Naive B cell (primary cell): ENCODE measurements at regions not wholly inside any gene's neighbourhood (a gene's known extent, or its start where the extent isn't known, plus 50 kb on each side); places are given as distances from the start of the nearest gene placed in this dataset.
A peak's percentile ranks its signal among the peaks of the same experiment; 100 is the strongest.
"Not testable (repeated sequence)": the region's sequence is repeated elsewhere in the genome, so short reads cannot be mapped to it uniquely, and the experiment has no call there.

Source experiments
- ATAC-seq, 2 donors: fragments of 150-1000 bp; cut with Tn5 transposase; 2 replicates each; pipeline ENCODE4 v1.10.0; 2021; ENCODE audit warnings: low read depth in 2 of 2, mild to moderate bottlenecking in 2 of 2, moderate library complexity in 2 of 2
- DNase-seq: peaks from one replicate; pipeline ENCODE4 v3.0.0; 2022
- H3K27ac Mint-ChIP-seq, 6 donors: one replicate each; pipeline ENCODE4 v1.8.0; 2020 to 2022; ENCODE audit warnings: mild to moderate bottlenecking in 6 of 6, mixed read lengths in 6 of 6, moderate library complexity in 5 of 6, inconsistent platforms in 2 of 6
- H3K27me3 Mint-ChIP-seq, 3 donors: one replicate each; pipeline ENCODE4 v1.8.0; 2021 to 2022; ENCODE audit warnings: mixed read lengths in 3 of 3, mild to moderate bottlenecking in 1 of 3
- H3K36me3 Mint-ChIP-seq, 2 donors: one replicate each; pipeline ENCODE4 v1.8.0; 2020 to 2022; ENCODE audit warnings: mixed read lengths in 2 of 2, inconsistent platforms in 1 of 2, mild to moderate bottlenecking in 1 of 2
- H3K4me1 Mint-ChIP-seq, 3 donors: one replicate each; pipeline ENCODE4 v1.8.0; 2020 to 2022; ENCODE audit warnings: mixed read lengths in 3 of 3, inconsistent platforms in 1 of 3, mild to moderate bottlenecking in 1 of 3, moderate library complexity in 1 of 3
- H3K4me3 Mint-ChIP-seq, 8 donors: one replicate each; pipeline ENCODE4 v1.8.0; 2020 to 2022; ENCODE audit warnings: mild to moderate bottlenecking in 8 of 8, mixed read lengths in 8 of 8, moderate library complexity in 8 of 8, inconsistent platforms in 2 of 8
- H3K9me3 Mint-ChIP-seq, 7 donors: one replicate each; pipeline ENCODE4 v1.8.0; 2020 to 2022; ENCODE audit warnings: mixed read lengths in 7 of 7, mild to moderate bottlenecking in 5 of 7, inconsistent platforms in 2 of 7, moderate library complexity in 1 of 7

- H3K27ac Mint-ChIP-seq = no peak overlapping the region
- H3K4me3 Mint-ChIP-seq = no peak overlapping the region
- H3K9me3 Mint-ChIP-seq = peaks cover 10 to 21% (median 13%) of the 10 kb centered on the region in 7 donors
- DNase-seq = no peak
- no peaks in the 10 kb centered on the region for H3K36me3 Mint-ChIP-seq
- no peak for ATAC-seq
- H3K27me3 Mint-ChIP-seq = no peaks in the 10 kb centered on the region
- no peaks in the 10 kb centered on the region for H3K4me1 Mint-ChIP-seq
Observed at GRCh38 chr5:30438785-30439184, 754.7 kb upstream of the CDH6 start.

DNA sequence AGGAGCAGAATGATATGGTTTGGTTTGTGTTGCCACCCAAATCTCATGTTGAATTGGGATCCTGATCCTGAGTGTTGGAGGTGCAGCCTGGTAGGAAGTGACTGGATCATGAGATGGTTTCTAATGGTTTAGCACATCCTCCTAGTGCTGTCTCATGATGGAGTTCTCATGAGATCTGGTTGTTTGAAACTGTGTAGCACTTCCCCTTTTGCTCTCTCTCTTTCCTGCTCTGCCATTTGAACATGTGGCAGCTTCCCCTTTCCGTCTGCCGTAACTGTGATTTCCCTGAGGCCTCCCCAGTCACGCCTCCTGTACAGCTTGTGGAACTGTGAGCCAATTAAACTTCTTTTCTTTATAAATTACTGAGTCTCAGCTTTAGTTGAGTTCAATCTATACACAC, 756.8 kb upstream of the CDH6 start:
- H3K27ac Mint-ChIP-seq = no peak overlapping the region

DNA sequence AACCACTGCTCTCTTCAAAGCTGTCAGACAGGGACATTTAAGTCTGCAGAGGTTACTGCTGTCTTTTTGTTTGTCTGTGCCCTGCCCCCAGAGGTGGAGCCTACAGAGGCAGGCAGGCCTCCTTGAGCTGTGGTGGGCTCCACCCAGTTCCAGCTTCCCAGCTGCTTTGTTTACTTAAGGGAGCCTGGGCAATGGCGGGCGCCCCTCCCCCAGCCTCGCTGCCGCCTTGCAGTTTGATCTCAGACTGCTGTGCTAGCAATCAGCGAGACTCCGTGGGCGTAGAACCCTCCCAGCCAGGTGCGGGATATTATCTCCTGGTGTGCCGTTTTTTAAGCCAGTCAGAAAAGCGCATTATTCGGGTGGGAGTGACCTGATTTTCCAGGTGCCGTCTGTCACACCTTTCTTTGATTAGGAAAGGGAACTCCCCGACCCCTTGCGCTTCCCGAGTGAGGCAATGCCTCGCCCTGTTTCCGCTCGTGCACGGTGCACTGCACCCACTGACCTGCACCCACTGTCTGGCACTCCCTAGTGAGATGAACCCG, 764.5 kb upstream of the CDH6 start:
- peaks cover 0 to 11% (median 7%) of the 10 kb centered on the region in 7 donors for H3K9me3 Mint-ChIP-seq
- not testable (repeated sequence) for H3K36me3 Mint-ChIP-seq, DNase-seq, ATAC-seq, H3K27ac Mint-ChIP-seq, H3K27me3 Mint-ChIP-seq, H3K4me1 Mint-ChIP-seq
- H3K4me3 Mint-ChIP-seq = peak overlapping the region in 1 of 8 donors; percentile 44

More for the DNA sequence above, 756.8 kb upstream of the CDH6 start:
- DNase-seq (no peak), ATAC-seq (no peak)
- Mint-ChIP-seq H3K4me1 (no peaks in the 10 kb centered on the region), H3K4me3 (peak overlapping the region in 1 of 8 donors; percentile 12), H3K9me3 (peaks cover 6 to 20% (median 11%) of the 10 kb centered on the region in 7 donors), H3K27me3 (no peaks in the 10 kb centered on the region), H3K36me3 (no peaks in the 10 kb centered on the region)

GRCh38 chr5:30414078-30414477, 779.4 kb upstream of the CDH6 start:
- no peak overlapping the region for H3K27ac Mint-ChIP-seq
- no peaks in the 10 kb centered on the region for H3K27me3 Mint-ChIP-seq
- ATAC-seq (no peak), DNase-seq (no peak)
- peaks cover 0 to 7% (median 4%) of the 10 kb centered on the region in 7 donors for H3K9me3 Mint-ChIP-seq
- H3K4me3 Mint-ChIP-seq = no peak overlapping the region
- H3K4me1 Mint-ChIP-seq = no peaks in the 10 kb centered on the region
- H3K36me3 Mint-ChIP-seq = no peaks in the 10 kb centered on the region

GRCh38 chr5:30413540-30413939, 779.9 kb upstream of the CDH6 start:
- Mint-ChIP-seq H3K9me3 (peaks cover 0 to 10% (median 5%) of the 10 kb centered on the region in 7 donors), H3K4me3 (no peak overlapping the region), H3K4me1 (no peaks in the 10 kb centered on the region), H3K27ac (no peak overlapping the region), H3K36me3 (no peaks in the 10 kb centered on the region), H3K27me3 (no peaks in the 10 kb centered on the region)
- DNase-seq (no peak), ATAC-seq (no peak)

- H3K4me1 Mint-ChIP-seq = no peaks in the 10 kb centered on the region
- H3K4me3 Mint-ChIP-seq = no peak overlapping the region
- no peak for DNase-seq
- no peaks in the 10 kb centered on the region for H3K36me3 Mint-ChIP-seq
- H3K27ac Mint-ChIP-seq = no peak overlapping the region
- H3K27me3 Mint-ChIP-seq = no peaks in the 10 kb centered on the region
- peaks cover 0 to 9% (median 2%) of the 10 kb centered on the region in 7 donors for H3K9me3 Mint-ChIP-seq
- no peak for ATAC-seq
Observed at GRCh38 chr5:30405821-30406220, 787.7 kb upstream of the CDH6 start.

GRCh38 chr5:30401479-30402058, 791.9 kb upstream of the CDH6 start:
- H3K4me3 Mint-ChIP-seq = no peak overlapping the region

GRCh38 chr5:30398423-30398822, 795.1 kb upstream of the CDH6 start:
- Mint-ChIP-seq H3K27me3 (no peaks in the 10 kb centered on the region), H3K4me3 (no peak overlapping the region), H3K27ac (no peak overlapping the region), H3K36me3 (no peaks in the 10 kb centered on the region), H3K4me1 (no peaks in the 10 kb centered on the region), H3K9me3 (peaks cover 0 to 5% (median 0%) of the 10 kb centered on the region in 7 donors)
- ATAC-seq (no peak), DNase-seq (no peak)

More at GRCh38 chr5:30401479-30402058, 791.9 kb upstream of the CDH6 start:
- no peaks in the 10 kb centered on the region for H3K4me1 Mint-ChIP-seq
- H3K9me3 Mint-ChIP-seq = peaks cover 0 to 7% (median 0%) of the 10 kb centered on the region in 7 donors
- DNase-seq (no peak), ATAC-seq (no peak)
- no peaks in the 10 kb centered on the region for H3K27me3 Mint-ChIP-seq
- no peak overlapping the region for H3K27ac Mint-ChIP-seq
- H3K36me3 Mint-ChIP-seq = no peaks in the 10 kb centered on the region

DNA sequence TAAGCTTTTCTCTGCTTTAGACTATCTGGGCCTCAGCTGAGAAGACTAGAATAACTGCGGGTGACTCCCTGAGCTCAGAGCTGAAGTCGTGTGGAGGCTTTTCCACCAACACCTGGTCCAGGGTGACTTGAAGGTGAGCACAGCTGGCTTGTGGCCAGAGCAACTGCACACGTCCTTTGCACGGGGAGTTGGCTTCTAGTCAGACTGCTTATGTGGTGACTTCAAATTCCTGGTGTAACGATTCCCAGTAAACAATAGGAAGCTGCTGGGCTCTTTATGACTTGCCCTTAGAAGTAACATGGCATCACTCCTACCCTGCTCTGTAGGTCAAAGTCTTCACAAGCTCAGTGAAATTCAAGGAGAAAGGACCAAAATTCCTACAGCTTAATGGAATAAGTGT, 800.6 kb upstream of the CDH6 start:
- H3K4me3 Mint-ChIP-seq = no peak overlapping the region
- H3K9me3 Mint-ChIP-seq = peaks cover 0 to 18% (median 5%) of the 10 kb centered on the region in 7 donors
- ATAC-seq (no peak), DNase-seq (no peak)
- peak overlapping the region in 1 of 6 donors; percentile 67 for H3K27ac Mint-ChIP-seq
- H3K27me3 Mint-ChIP-seq = no peaks in the 10 kb centered on the region
- no peaks in the 10 kb centered on the region for H3K4me1 Mint-ChIP-seq
- H3K36me3 Mint-ChIP-seq = no peaks in the 10 kb centered on the region

- Mint-ChIP-seq H3K9me3 (peaks cover 0 to 15% (median 5%) of the 10 kb centered on the region in 7 donors), H3K4me3 (no peak overlapping the region), H3K27me3 (no peaks in the 10 kb centered on the region), H3K4me1 (no peaks in the 10 kb centered on the region), H3K27ac (no peak overlapping the region), H3K36me3 (no peaks in the 10 kb centered on the region)
- DNase-seq (no peak), ATAC-seq (no peak)
Observed at GRCh38 chr5:30390095-30390494, 803.4 kb upstream of the CDH6 start.

DNA sequence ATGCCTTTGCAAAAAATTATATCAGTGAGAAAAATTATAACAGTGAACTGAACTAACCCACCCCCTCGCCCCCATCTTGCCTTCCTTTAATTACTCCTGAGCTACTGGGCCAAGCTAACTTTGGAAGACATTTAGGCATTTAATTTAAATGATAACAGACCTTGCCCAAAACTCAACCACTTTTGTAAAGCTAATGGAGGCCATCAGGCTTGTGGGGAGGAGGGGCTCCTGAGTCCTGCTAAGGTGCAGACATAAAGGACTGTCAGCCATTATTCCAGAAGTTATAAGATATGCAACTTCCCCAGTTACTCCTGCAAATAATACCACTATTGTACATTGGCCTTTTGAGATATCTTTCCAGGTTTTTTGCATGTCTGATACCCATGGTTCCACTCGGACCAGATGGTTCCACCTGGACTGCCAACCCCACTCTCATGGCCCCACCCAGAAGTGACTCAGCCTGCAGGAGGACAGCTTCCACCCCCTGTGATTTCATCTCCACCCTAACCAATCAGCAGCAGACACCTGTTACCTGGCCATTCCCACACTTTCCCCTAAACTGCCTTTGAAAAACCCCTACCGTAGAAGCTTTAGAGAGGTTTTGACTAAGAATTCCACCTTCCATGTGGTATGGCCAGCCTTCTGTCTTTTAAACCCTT, 805.4 kb upstream of the CDH6 start:
- ATAC-seq = no peak
- peak overlapping the region in 1 of 8 donors; percentile 48 for H3K4me3 Mint-ChIP-seq

GRCh38 chr5:30385754-30386153, 807.7 kb upstream of the CDH6 start:
- no peaks in the 10 kb centered on the region for H3K36me3 Mint-ChIP-seq
- ATAC-seq = no peak
- H3K27ac Mint-ChIP-seq = no peak overlapping the region
- H3K27me3 Mint-ChIP-seq = no peaks in the 10 kb centered on the region
- H3K9me3 Mint-ChIP-seq = peaks cover 0 to 15% (median 4%) of the 10 kb centered on the region in 7 donors
- no peak overlapping the region for H3K4me3 Mint-ChIP-seq
- no peak for DNase-seq
- no peaks in the 10 kb centered on the region for H3K4me1 Mint-ChIP-seq

More for the DNA sequence above, 805.4 kb upstream of the CDH6 start:
- Mint-ChIP-seq H3K36me3 (no peaks in the 10 kb centered on the region), H3K9me3 (peaks cover 0 to 15% (median 7%) of the 10 kb centered on the region in 7 donors), H3K27me3 (no peaks in the 10 kb centered on the region), H3K27ac (no peak overlapping the region), H3K4me1 (no peaks in the 10 kb centered on the region)
- no peak for DNase-seq

GRCh38 chr5:30384171-30384570, 809.3 kb upstream of the CDH6 start:
- Mint-ChIP-seq H3K27me3 (no peaks in the 10 kb centered on the region), H3K27ac (no peak overlapping the region)
- ATAC-seq = no peak

GRCh38 chr5:30380228-30380627, 813.3 kb upstream of the CDH6 start:
- ATAC-seq (no peak), DNase-seq (no peak)
- Mint-ChIP-seq H3K4me3 (no peak overlapping the region), H3K27me3 (no peaks in the 10 kb centered on the region), H3K4me1 (no peaks in the 10 kb centered on the region), H3K27ac (no peak overlapping the region), H3K9me3 (peaks cover 0 to 5% (median 0%) of the 10 kb centered on the region in 7 donors), H3K36me3 (no peaks in the 10 kb centered on the region)

More at GRCh38 chr5:30384171-30384570, 809.3 kb upstream of the CDH6 start:
- no peak for DNase-seq
- Mint-ChIP-seq H3K4me1 (no peaks in the 10 kb centered on the region), H3K36me3 (no peaks in the 10 kb centered on the region), H3K9me3 (peaks cover 0 to 9% (median 4%) of the 10 kb centered on the region in 7 donors), H3K4me3 (no peak overlapping the region)
